H9 (cell line): ENCODE measurements at regions not wholly inside any gene's neighbourhood (a gene's known extent, or its start where the extent isn't known, plus 50 kb on each side); places are given as distances from the start of the nearest gene placed in this dataset.
A peak's percentile ranks its signal among the peaks of the same experiment; 100 is the strongest.

Experiments used
- DNase-seq: peaks from one replicate; pipeline ENCODE4 v3.0.0-alpha.2; 2017
- H2AFZ ChIP-seq: one replicate; pipeline ENCODE4 v1.6.1; 2013; ENCODE audit warnings: mild to moderate bottlenecking, low read length, control low read depth, moderate library complexity
- H2AK5ac ChIP-seq: 2 replicates; pipeline ENCODE4 v1.6.1; 2013; ENCODE audit warnings: low read length, control low read depth, mixed read lengths; ENCODE audit not compliant: insufficient read length
- H2BK120ac ChIP-seq: one replicate; pipeline ENCODE4 v1.6.1; 2013; ENCODE audit warnings: low read depth, mild to moderate bottlenecking, low read length, control low read depth, inconsistent platforms; ENCODE audit not compliant: poor library complexity, severe bottlenecking
- H2BK12ac ChIP-seq: 2 replicates; pipeline ENCODE4 v1.6.1; 2013; ENCODE audit warnings: low read length, control low read depth, mixed read lengths, low read depth; ENCODE audit not compliant: insufficient read length
- H2BK15ac ChIP-seq: 2 replicates; pipeline ENCODE4 v1.6.1; 2013; ENCODE audit warnings: low read depth, low read length, control low read depth
- H2BK20ac ChIP-seq: one replicate; pipeline ENCODE4 v1.6.1; 2013; ENCODE audit warnings: low read depth, mild to moderate bottlenecking, low read length, control low read depth, inconsistent platforms; ENCODE audit not compliant: poor library complexity, severe bottlenecking
- H2BK5ac ChIP-seq: 2 replicates; pipeline ENCODE4 v1.6.1; 2013; ENCODE audit warnings: low read length, control low read depth, mixed read lengths; ENCODE audit not compliant: insufficient read length
- H3K14ac ChIP-seq: 2 replicates; pipeline ENCODE4 v1.6.1; 2013; ENCODE audit warnings: low read length, control low read depth; ENCODE audit not compliant: insufficient read depth
- H3K18ac ChIP-seq: 2 replicates; pipeline ENCODE4 v1.6.1; 2013; ENCODE audit warnings: low read depth, mild to moderate bottlenecking, mixed read lengths, low read length, control low read depth; ENCODE audit not compliant: insufficient read length
- H3K23ac ChIP-seq: 2 replicates; pipeline ENCODE4 v1.6.1; 2013; ENCODE audit warnings: low read length, control low read depth, mixed read lengths, low read depth; ENCODE audit not compliant: insufficient read length
- H3K23me2 ChIP-seq: 2 replicates; pipeline ENCODE4 v1.6.1; 2013; ENCODE audit warnings: low read depth, mild to moderate bottlenecking, mixed read lengths, low read length, control low read depth; ENCODE audit not compliant: insufficient read length, poor library complexity, severe bottlenecking
- H3K27ac ChIP-seq: 2 replicates; pipeline ENCODE4 v1.5.1; 2013; ENCODE audit warnings: low read length, control low read depth, mixed read lengths, low read depth; ENCODE audit not compliant: insufficient read length
- H3K27me3 ChIP-seq: 2 replicates; pipeline ENCODE4 v1.6.1; 2013; ENCODE audit warnings: low read length, control low read depth, inconsistent platforms; ENCODE audit not compliant: insufficient read depth
- H3K4ac ChIP-seq: 2 replicates; pipeline ENCODE4 v1.6.1; 2013; ENCODE audit warnings: low read depth, mild to moderate bottlenecking, control low read depth, inconsistent platforms, low read length, moderate library complexity
- H3K4me1 ChIP-seq: 2 replicates; pipeline ENCODE4 v1.6.1; 2013; ENCODE audit warnings: low read length, control low read depth, inconsistent platforms; ENCODE audit not compliant: insufficient read depth
- H3K4me2 ChIP-seq: 2 replicates; pipeline ENCODE4 v1.6.1; 2013; ENCODE audit warnings: low read length, control low read depth, mixed read lengths; ENCODE audit not compliant: insufficient read length, insufficient read depth
- H3K56ac ChIP-seq: 2 replicates; pipeline ENCODE4 v1.6.1; 2013; ENCODE audit warnings: low read depth, mild to moderate bottlenecking, mixed read lengths, low read length, control low read depth; ENCODE audit not compliant: insufficient read length
- H3K79me1 ChIP-seq: 2 replicates; pipeline ENCODE4 v1.6.1; 2013; ENCODE audit warnings: low read depth, mild to moderate bottlenecking, moderate library complexity, low read length, control low read depth, inconsistent platforms; ENCODE audit not compliant: insufficient read depth, poor library complexity, severe bottlenecking
- H3K79me2 ChIP-seq: 2 replicates; pipeline ENCODE4 v1.6.1; 2013; ENCODE audit warnings: low read length, control low read depth, inconsistent platforms; ENCODE audit not compliant: insufficient read depth
- H3K9ac ChIP-seq: 2 replicates; pipeline ENCODE4 v1.6.1; 2013; ENCODE audit warnings: low read length, control low read depth, mixed read lengths; ENCODE audit not compliant: insufficient read length; ENCODE audit errors: extremely low read depth
- H3K9me3 ChIP-seq: one replicate; pipeline ENCODE4 v1.6.1; 2013; ENCODE audit warnings: low read depth, low read length, inconsistent platforms; ENCODE audit not compliant: control insufficient read depth
- H3T11ph ChIP-seq: one replicate; pipeline ENCODE4 v1.6.1; 2013; ENCODE audit warnings: mild to moderate bottlenecking, low read length, control low read depth, inconsistent platforms
- H4K20me1 ChIP-seq: one replicate; pipeline ENCODE4 v1.6.1; 2013; ENCODE audit not compliant: control insufficient read depth, insufficient read length, insufficient read depth
- H4K5ac ChIP-seq: 2 replicates; pipeline ENCODE4 v1.6.1; 2013; ENCODE audit warnings: low read depth, mild to moderate bottlenecking, mixed read lengths, low read length, control low read depth; ENCODE audit not compliant: insufficient read length
- H4K8ac ChIP-seq: replicated peaks from 2 replicates; pipeline ENCODE4 v1.6.1; 2013; ENCODE audit warnings: low read length, control low read depth, mixed read lengths, low read depth; ENCODE audit not compliant: insufficient read length
- H4K91ac ChIP-seq: 2 replicates; pipeline ENCODE4 v1.6.1; 2013; ENCODE audit warnings: low read depth, mild to moderate bottlenecking, moderate library complexity, mixed read lengths, low read length, control low read depth; ENCODE audit not compliant: insufficient read length
- H3K27ac Mint-ChIP-seq, 3 experiments: 2 replicates in 2 of 3; 3 replicates in 1 of 3; pipeline ENCODE4 v1.8.0; 2020 to 2021; ENCODE audit warnings: mixed read lengths in 3 of 3, mild to moderate bottlenecking in 1 of 3, moderate library complexity in 1 of 3
- H3K27me3 Mint-ChIP-seq: 2 replicates; pipeline ENCODE4 v1.8.0; 2021; ENCODE audit warnings: low read depth, mild to moderate bottlenecking, moderate library complexity, mixed read lengths
- H3K36me3 Mint-ChIP-seq, 3 experiments: 2 replicates in 2 of 3; 3 replicates in 1 of 3; pipeline ENCODE4 v1.8.0; 2020 to 2021; ENCODE audit warnings: low read depth in 3 of 3, mixed read lengths in 3 of 3; ENCODE audit not compliant: insufficient read depth in 1 of 3
- H3K4me1 Mint-ChIP-seq, 2 experiments: 2 replicates each; pipeline ENCODE4 v1.8.0; 2020; ENCODE audit warnings: mixed read lengths in 2 of 2
- H3K4me3 Mint-ChIP-seq, 2 experiments: 2 replicates in 1 of 2; 3 replicates in 1 of 2; pipeline ENCODE4 v1.8.0; 2020 to 2021; ENCODE audit warnings: mild to moderate bottlenecking in 2 of 2, mixed read lengths in 2 of 2, moderate library complexity in 1 of 2
- H3K9me3 Mint-ChIP-seq, 2 experiments: 2 replicates in 1 of 2; 3 replicates in 1 of 2; pipeline ENCODE4 v1.8.0; 2020; ENCODE audit warnings: mild to moderate bottlenecking in 2 of 2, mixed read lengths in 2 of 2, moderate library complexity in 1 of 2
- WGBS: extraction: QIAGEN DNeasy Blood & Tissue Kit; methylation state at CpG from one replicate; pipeline ENCODE4 v1.1.7; 2013; ENCODE audit warnings: missing lambda C conversion rate, low lambda C conversion rate, mixed read lengths; ENCODE audit not compliant: insufficient read length; ENCODE audit errors: extremely low coverage; 5-methylcytosine and 5-hydroxymethylcytosine counted together
- TF ChIP-seq, protein P1 (sequence below): fragments of 200-600 bp; sonication (generic); conservative IDR thresholded peaks from 3 replicates; pipeline ENCODE4 v1.8.0; 2021; ENCODE audit warnings: antibody characterized with exemption, mild to moderate bottlenecking

DNA sequence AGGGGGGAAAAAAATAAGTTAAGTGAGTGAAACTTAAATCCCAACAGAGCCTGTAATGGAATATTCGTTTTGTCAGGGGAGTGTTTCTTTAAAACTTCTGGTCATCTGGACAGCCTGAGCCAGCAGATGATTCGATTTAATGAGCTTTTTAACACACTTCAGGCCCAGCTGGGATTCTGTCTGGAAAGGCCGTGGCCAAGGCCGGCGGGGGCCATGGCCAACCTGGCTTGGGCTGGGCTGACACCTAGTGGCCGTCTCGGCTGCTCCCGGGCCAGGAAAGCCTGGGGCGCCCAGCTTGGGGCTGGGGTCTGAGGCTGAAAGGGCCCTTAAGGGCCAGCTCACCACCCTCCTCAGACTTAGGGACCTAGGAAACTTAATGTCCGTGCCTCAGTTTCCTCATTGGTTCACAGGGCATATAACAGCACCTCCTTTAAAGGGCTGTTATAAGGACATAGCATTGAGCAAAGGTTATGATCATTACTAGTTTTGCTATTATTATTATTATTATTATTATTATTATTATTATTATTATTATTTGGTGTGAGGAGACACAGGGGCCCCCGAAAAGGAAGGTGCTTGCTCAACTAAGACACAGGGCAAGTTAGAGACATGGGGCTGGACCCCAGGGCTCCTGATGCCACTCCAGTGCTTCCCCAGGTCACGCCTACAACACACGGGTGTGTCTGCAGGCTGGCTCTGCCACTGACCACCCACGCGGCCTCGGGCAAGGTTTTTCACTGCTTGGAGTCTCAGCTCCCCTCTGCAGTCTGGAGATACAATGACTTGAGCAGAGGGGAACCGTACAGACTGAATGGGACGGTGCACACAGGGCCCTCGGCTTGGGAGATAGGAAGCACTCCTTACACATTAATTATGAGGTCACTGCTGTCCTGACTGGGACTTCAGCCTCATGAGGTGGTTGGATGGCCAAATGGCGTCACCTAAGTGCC is 84.0 kb downstream of the SYNE3 start:
- Histone ChIP-seq H3K79me1 (no peaks in the 10 kb centered on the region), H3K18ac (no peak overlapping the region), H2BK120ac (no peak overlapping the region), H3K23ac (no peak overlapping the region), H2BK5ac (no peak overlapping the region), H3K79me2 (no peaks in the 10 kb centered on the region; the same call in 1 of the 2 replicates), H2BK12ac (no peak overlapping the region), H3K56ac (no peak overlapping the region), H4K91ac (no peak overlapping the region), H3K9me3 (no peaks in the 10 kb centered on the region), H3T11ph (no peak overlapping the region), H2BK15ac (no peak overlapping the region), H2BK20ac (no peak overlapping the region), H4K5ac (no peak overlapping the region), H4K20me1 (no peaks in the 10 kb centered on the region), H4K8ac (no peak overlapping the region), H2AK5ac (no peak overlapping the region), H3K9ac (no peak overlapping the region), H2AFZ (no peak overlapping the region), H3K4me2 (no peak overlapping the region), H3K4me1 (no peaks in the 10 kb centered on the region), H3K27me3 (no peaks in the 10 kb centered on the region), H3K27ac (no peak overlapping the region), H3K14ac (no peak overlapping the region), H3K23me2 (no peaks in the 10 kb centered on the region), H3K4ac (no peak overlapping the region)
- H3K36me3 Mint-ChIP-seq, result peaks cover 0 to 5% (median 0%) of the 10 kb centered on the region in 3 experiments; a peak in 2 of 7 replicates
- peak; percentile 75 for DNase-seq
- peaks cover 0 to 2% of the 10 kb centered on the region in 2 experiments; a peak in 1 of 4 replicates for H3K4me1 Mint-ChIP-seq
- H3K4me3 Mint-ChIP-seq, result no peak overlapping the region
- WGBS, result no CpG with 5 or more reads among the region's 20 CpGs
- H3K27me3 Mint-ChIP-seq, result peaks cover 4% of the 10 kb centered on the region
- peaks cover 0 to 5% of the 10 kb centered on the region in 2 experiments; a peak in 3 of 5 replicates for H3K9me3 Mint-ChIP-seq
- no peak overlapping the region for H3K27ac Mint-ChIP-seq
- TF ChIP-seq, protein P1, sequence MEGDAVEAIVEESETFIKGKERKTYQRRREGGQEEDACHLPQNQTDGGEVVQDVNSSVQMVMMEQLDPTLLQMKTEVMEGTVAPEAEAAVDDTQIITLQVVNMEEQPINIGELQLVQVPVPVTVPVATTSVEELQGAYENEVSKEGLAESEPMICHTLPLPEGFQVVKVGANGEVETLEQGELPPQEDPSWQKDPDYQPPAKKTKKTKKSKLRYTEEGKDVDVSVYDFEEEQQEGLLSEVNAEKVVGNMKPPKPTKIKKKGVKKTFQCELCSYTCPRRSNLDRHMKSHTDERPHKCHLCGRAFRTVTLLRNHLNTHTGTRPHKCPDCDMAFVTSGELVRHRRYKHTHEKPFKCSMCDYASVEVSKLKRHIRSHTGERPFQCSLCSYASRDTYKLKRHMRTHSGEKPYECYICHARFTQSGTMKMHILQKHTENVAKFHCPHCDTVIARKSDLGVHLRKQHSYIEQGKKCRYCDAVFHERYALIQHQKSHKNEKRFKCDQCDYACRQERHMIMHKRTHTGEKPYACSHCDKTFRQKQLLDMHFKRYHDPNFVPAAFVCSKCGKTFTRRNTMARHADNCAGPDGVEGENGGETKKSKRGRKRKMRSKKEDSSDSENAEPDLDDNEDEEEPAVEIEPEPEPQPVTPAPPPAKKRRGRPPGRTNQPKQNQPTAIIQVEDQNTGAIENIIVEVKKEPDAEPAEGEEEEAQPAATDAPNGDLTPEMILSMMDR, result peak; percentile 93
